H1 (cell line): ENCODE measurements at regions not wholly inside any gene's neighbourhood (a gene's known extent, or its start where the extent isn't known, plus 50 kb on each side); places are given as distances from the start of the nearest gene placed in this dataset.

ENCODE experiments used
- CTCF ChIA-PET: fragments of 300-600 bp; sonication (Branson Sonifier 250); formaldehyde crosslinking; loops from one replicate; lab custom pipeline; 2021; ENCODE audit not compliant: partially characterized antibody; lab: Charles Lee
- POLR2A ChIA-PET: fragments of 300-600 bp; sonication (Branson Sonifier 250); formaldehyde crosslinking; loops from one replicate; lab custom pipeline; 2021; ENCODE audit warnings: inconsistent platforms; ENCODE audit not compliant: partially characterized antibody; lab: Charles Lee
- DNase-seq, 2 experiments: peaks; one replicate each; pipeline versions ENCODE4 v3.0.0 to v3.0.0-alpha.2; 2010 to 2022; ENCODE audit warnings: low spot score in 2 of 2, low read depth in 1 of 2, mixed read lengths in 1 of 2
- FAIRE-seq: peaks from 2 replicates; lab custom pipeline; 2011; peaks lifted over from hg19 to GRCh38; lab: Jason Lieb, UNC
- H2AFZ ChIP-seq: 2 replicates; pipeline ENCODE4 v1.8.1; 2012; ENCODE audit warnings: low read length, inconsistent platforms
- H2AK5ac ChIP-seq: 2 replicates; pipeline ENCODE4 v1.6.1; 2013; ENCODE audit warnings: low read depth, low read length
- H2BK120ac ChIP-seq: replicated peaks from 2 replicates; pipeline ENCODE3; 2013; ENCODE audit warnings: low read depth, low read length, inconsistent platforms
- H2BK12ac ChIP-seq: 2 replicates; pipeline ENCODE4 v1.6.1; 2013; ENCODE audit warnings: low read depth, low read length
- H2BK15ac ChIP-seq: 2 replicates; pipeline ENCODE4 v1.6.1; 2013; ENCODE audit warnings: low read length
- H2BK20ac ChIP-seq: 2 replicates; pipeline ENCODE4 v1.6.1; 2013; ENCODE audit warnings: low read length
- H2BK5ac ChIP-seq: 2 replicates; pipeline ENCODE4 v1.6.1; 2013; ENCODE audit warnings: low read depth, low read length
- H3K14ac ChIP-seq: 2 replicates; pipeline ENCODE4 v1.6.1; 2013; ENCODE audit warnings: inconsistent platforms; ENCODE audit not compliant: insufficient read length
- H3K18ac ChIP-seq: 2 replicates; pipeline ENCODE4 v1.6.1; 2013; ENCODE audit warnings: low read length; ENCODE audit errors: extremely low read depth
- H3K23ac ChIP-seq: 2 replicates; pipeline ENCODE4 v1.6.1; 2013; ENCODE audit warnings: inconsistent platforms; ENCODE audit not compliant: insufficient read length
- H3K23me2 ChIP-seq: 2 replicates; pipeline ENCODE4 v1.6.1; 2013; ENCODE audit warnings: low read depth, low read length
- H3K27ac ChIP-seq: 2 replicates; pipeline ENCODE4 v1.6.1; 2011; ENCODE audit warnings: low read depth, low read length, inconsistent platforms
- H3K27me3 ChIP-seq, 4 experiments: replicated peaks in 1 of 4; 1 replicate in 1 of 4; 2 replicates in 3 of 4; pipeline versions ENCODE4 v1.6.1 to v1.8.1; 2011 to 2013; ENCODE audit warnings: low read length in 3 of 4, mild to moderate bottlenecking in 3 of 4, inconsistent platforms in 2 of 4, mixed read lengths in 2 of 4, moderate library complexity in 1 of 4; ENCODE audit not compliant: control insufficient read depth in 3 of 4, insufficient read depth in 3 of 4; ENCODE audit errors: extremely low read depth in 1 of 4
- H3K36me3 ChIP-seq, 4 experiments: 2 replicates each; pipeline versions ENCODE4 v1.6.1 to v1.8.1; 2011 to 2013; ENCODE audit warnings: mild to moderate bottlenecking in 4 of 4, low read length in 3 of 4, moderate library complexity in 2 of 4, control low read depth in 1 of 4, inconsistent platforms in 1 of 4; ENCODE audit not compliant: insufficient read depth in 4 of 4, control insufficient read depth in 2 of 4
- H3K4ac ChIP-seq: replicated peaks from 2 replicates; pipeline ENCODE3; 2013; ENCODE audit warnings: low read length, low read depth, mixed read lengths, inconsistent platforms; ENCODE audit not compliant: insufficient read length
- H3K4me1 ChIP-seq, 4 experiments: replicated peaks in 1 of 4; 1 replicate in 1 of 4; 2 replicates in 3 of 4; pipeline versions ENCODE4 v1.6.1 to v1.8.1; 2011 to 2013; ENCODE audit warnings: low read length in 3 of 4, inconsistent platforms in 2 of 4, mixed read lengths in 1 of 4; ENCODE audit not compliant: insufficient read depth in 4 of 4, control insufficient read depth in 3 of 4
- H3K4me2 ChIP-seq, 2 experiments: 2 replicates each; pipeline versions ENCODE4 v1.6.1 to v1.8.1; 2011 to 2013; ENCODE audit warnings: low read depth in 2 of 2, low read length in 2 of 2, control low read depth in 1 of 2, inconsistent platforms in 1 of 2, mild to moderate bottlenecking in 1 of 2; ENCODE audit not compliant: insufficient read depth in 1 of 2
- H3K4me3 ChIP-seq, 4 experiments: fragments of 200-600, 300-600 bp in 1 of 4; sonication (generic), shearing (Covaris generic), sonication (Bioruptor Twin) in 1 of 4; 2 replicates each; pipeline versions ENCODE4 v1.5.1 to v1.8.1; 2011 to 2016; ENCODE audit warnings: low read length in 4 of 4, low read depth in 3 of 4, control low read depth in 2 of 4, inconsistent platforms in 2 of 4, mild to moderate bottlenecking in 2 of 4, mixed read lengths in 1 of 4, moderate library complexity in 1 of 4; ENCODE audit not compliant: insufficient read depth in 2 of 4; ENCODE audit errors: extremely low read depth in 1 of 4
- H3K56ac ChIP-seq: replicated peaks from 2 replicates; pipeline ENCODE3; 2013; ENCODE audit warnings: low read depth, mild to moderate bottlenecking, mixed read lengths, low read length, inconsistent platforms; ENCODE audit not compliant: insufficient read length
- H3K79me1 ChIP-seq: 2 replicates; pipeline ENCODE4 v1.6.1; 2013; ENCODE audit warnings: low read depth, low read length, control low read depth
- H3K79me2 ChIP-seq, 2 experiments: 2 replicates each; pipeline versions ENCODE4 v1.6.1 to v1.8.1; 2012 to 2013; ENCODE audit warnings: low read length in 2 of 2, mild to moderate bottlenecking in 2 of 2, inconsistent platforms in 1 of 2; ENCODE audit not compliant: insufficient read depth in 2 of 2, control insufficient read depth in 1 of 2
- H3K9ac ChIP-seq, 4 experiments: replicated peaks in 1 of 4; 1 replicate in 1 of 4; 2 replicates in 3 of 4; pipeline versions ENCODE4 v1.6.1 to v1.8.1; 2011 to 2013; ENCODE audit warnings: low read depth in 3 of 4, low read length in 3 of 4, control low read depth in 2 of 4, mild to moderate bottlenecking in 2 of 4, moderate library complexity in 2 of 4, inconsistent platforms in 1 of 4; ENCODE audit errors: extremely low read depth in 1 of 4
- H3K9me3 ChIP-seq, 2 experiments: 2 replicates each; pipeline versions ENCODE4 v1.6.1 to v1.8.1; 2012 to 2013; ENCODE audit warnings: mild to moderate bottlenecking in 2 of 2, moderate library complexity in 2 of 2, control low read depth in 1 of 2, inconsistent platforms in 1 of 2, low read depth in 1 of 2, low read length in 1 of 2, mixed read lengths in 1 of 2; ENCODE audit not compliant: insufficient read depth in 2 of 2
- H4K20me1 ChIP-seq, 2 experiments: replicated peaks in 1 of 2; 2 replicates each; pipeline versions ENCODE3 to v1.8.1; 2011 to 2013; ENCODE audit warnings: inconsistent platforms in 2 of 2, low read length in 2 of 2, mild to moderate bottlenecking in 1 of 2; ENCODE audit not compliant: insufficient read depth in 2 of 2, control insufficient read depth in 1 of 2
- H4K5ac ChIP-seq: 2 replicates; pipeline ENCODE4 v1.6.1; 2013; ENCODE audit warnings: low read length, low read depth, mixed read lengths, inconsistent platforms; ENCODE audit not compliant: insufficient read length
- H4K8ac ChIP-seq: 2 replicates; pipeline ENCODE4 v1.8.0; 2013; ENCODE audit warnings: mild to moderate bottlenecking, moderate library complexity, low read length, inconsistent platforms; ENCODE audit not compliant: insufficient read depth; ENCODE audit errors: extremely low read depth
- H4K91ac ChIP-seq: replicated peaks from 2 replicates; pipeline ENCODE3; 2013; ENCODE audit warnings: low read length, mixed read lengths, inconsistent platforms; ENCODE audit not compliant: insufficient read length
- GABPA ChIP-seq: IDR thresholded peaks from 2 replicates; pipeline ENCODE4 v1.6.1; 2011; ENCODE audit warnings: mild to moderate bottlenecking, low read length, moderate library complexity, borderline replicate concordance; ENCODE audit not compliant: insufficient read depth
- KDM5A ChIP-seq: fragments of 200-600 bp; IDR thresholded peaks from 2 replicates; pipeline ENCODE4 v1.7.1; 2012; ENCODE audit warnings: mild to moderate bottlenecking, low read length, inconsistent platforms, mixed read lengths
- POLR2AphosphoS5 ChIP-seq: IDR thresholded peaks from 2 replicates; pipeline ENCODE4 v1.6.1; 2011; ENCODE audit warnings: low read depth, low read length
- SAP30 ChIP-seq: fragments of 300-600 bp; sonication (generic); IDR thresholded peaks from 2 replicates; pipeline ENCODE4 v1.7.1; 2012; ENCODE audit warnings: low read length, moderate library complexity, mild to moderate bottlenecking, inconsistent platforms; ENCODE audit not compliant: insufficient read depth, insufficient replicate concordance
- SIN3A ChIP-seq, 2 experiments: IDR thresholded peaks in 1 of 2; conservative IDR thresholded peaks in 1 of 2; 2 replicates each; pipeline ENCODE4 v1.6.1; 2011 to 2012; ENCODE audit warnings: low read length in 2 of 2, improper control_type of control experiment in 1 of 2, low read depth in 1 of 2, mild to moderate bottlenecking in 1 of 2
- SRF ChIP-seq: IDR thresholded peaks from 2 replicates; pipeline ENCODE4 v1.6.1; 2011; ENCODE audit warnings: mild to moderate bottlenecking, low read depth, low read length, moderate library complexity
- TAF1 ChIP-seq: IDR thresholded peaks from 2 replicates; pipeline ENCODE4 v1.6.1; 2011; ENCODE audit warnings: mild to moderate bottlenecking, low read depth, low read length
- TAF7 ChIP-seq: optimal IDR thresholded peaks from 2 replicates; pipeline ENCODE3; 2011; ENCODE audit warnings: low read depth, mild to moderate bottlenecking, inconsistent platforms, low read length, moderate library complexity, borderline replicate concordance
- TEAD4 ChIP-seq: IDR thresholded peaks from 2 replicates; pipeline ENCODE4 v1.6.1; 2012; ENCODE audit warnings: low read depth, low read length, inconsistent platforms, mixed read lengths
- TF ChIP-seq, protein P1 (sequence below): IDR thresholded peaks from 2 replicates; pipeline ENCODE4 v1.6.1; 2012; ENCODE audit warnings: low read length, inconsistent platforms
- TF ChIP-seq, protein P2 (sequence below): IDR thresholded peaks from 2 replicates; pipeline ENCODE4 v1.6.1; 2011; ENCODE audit warnings: low read length, improper control_type of control experiment
- TF ChIP-seq, protein P3 (sequence below): IDR thresholded peaks from 2 replicates; pipeline ENCODE4 v1.6.1; 2011; ENCODE audit warnings: low read depth, mild to moderate bottlenecking, low read length; ENCODE audit not compliant: insufficient read depth

DNA sequence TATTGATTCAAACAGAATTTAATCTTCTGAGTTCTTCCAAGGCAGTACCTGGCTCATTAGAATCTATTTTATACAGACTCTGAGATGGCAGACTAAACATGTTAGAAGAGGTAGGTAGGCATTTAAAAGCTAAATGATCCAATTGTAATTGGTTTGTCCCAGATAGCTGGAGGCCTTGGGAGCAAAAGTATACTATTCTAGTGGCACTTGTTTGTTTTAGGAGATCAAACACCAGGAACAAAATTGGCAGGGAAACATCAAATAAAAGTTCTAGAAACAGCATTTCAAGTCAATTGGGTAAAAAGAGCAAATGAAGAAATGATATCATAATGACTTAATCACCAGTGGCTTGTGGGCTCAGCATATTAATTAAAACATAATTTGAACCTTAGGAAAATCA, 521.4 kb downstream of the PRR16 start:
- Histone ChIP-seq H3K79me1 (no peaks in the 10 kb centered on the region), H3K4me2 (no peak overlapping the region), H4K8ac (no peak overlapping the region), H2AK5ac (no peak overlapping the region), H4K91ac (no peak overlapping the region), H3K4ac (no peak overlapping the region), H3K27ac (no peak overlapping the region), H3K79me2 (no peaks in the 10 kb centered on the region), H3K23me2 (no peaks in the 10 kb centered on the region), H3K36me3 (no peaks in the 10 kb centered on the region), H4K20me1 (no peaks in the 10 kb centered on the region), H4K5ac (no peak overlapping the region), H2BK120ac (no peak overlapping the region), H2BK12ac (no peak overlapping the region), H2BK20ac (no peak overlapping the region), H2BK5ac (no peak overlapping the region), H3K4me3 (no peak overlapping the region), H3K56ac (no peak overlapping the region), H3K23ac (no peak overlapping the region), H3K18ac (no peak overlapping the region), H3K9me3 (no peaks in the 10 kb centered on the region), H2BK15ac (no peak overlapping the region), H3K27me3 (no peaks in the 10 kb centered on the region), H3K14ac (no peak overlapping the region), H2AFZ (no peak overlapping the region), H3K4me1 (no peaks in the 10 kb centered on the region), H3K9ac (no peak overlapping the region)
- no peak for FAIRE-seq
- ChIA-PET POLR2A (no interaction called here), CTCF (interaction anchor here (0.6 to 1.2 kb wide), 3 partner anchors 9 to 168 kb away, joined by 3 read pairs; no protein-coding TSS in a partner anchor)
- DNase-seq, result no peak
- TF ChIP-seq SIN3A (conservative IDR thresholded peaks at IDR 0.05 in 1 of 2, IDR thresholded peaks at IDR 0.05 in 1 of 2; ENCODE audit: low read depth in 1 of 2, low read length in 2 of 2), result no peak
- TF ChIP-seq, protein P1, sequence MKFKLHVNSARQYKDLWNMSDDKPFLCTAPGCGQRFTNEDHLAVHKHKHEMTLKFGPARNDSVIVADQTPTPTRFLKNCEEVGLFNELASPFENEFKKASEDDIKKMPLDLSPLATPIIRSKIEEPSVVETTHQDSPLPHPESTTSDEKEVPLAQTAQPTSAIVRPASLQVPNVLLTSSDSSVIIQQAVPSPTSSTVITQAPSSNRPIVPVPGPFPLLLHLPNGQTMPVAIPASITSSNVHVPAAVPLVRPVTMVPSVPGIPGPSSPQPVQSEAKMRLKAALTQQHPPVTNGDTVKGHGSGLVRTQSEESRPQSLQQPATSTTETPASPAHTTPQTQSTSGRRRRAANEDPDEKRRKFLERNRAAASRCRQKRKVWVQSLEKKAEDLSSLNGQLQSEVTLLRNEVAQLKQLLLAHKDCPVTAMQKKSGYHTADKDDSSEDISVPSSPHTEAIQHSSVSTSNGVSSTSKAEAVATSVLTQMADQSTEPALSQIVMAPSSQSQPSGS, result no peak
- no peak for TF ChIP-seq SRF
- TF ChIP-seq SAP30, result no peak
- TF ChIP-seq TEAD4, result no peak
- no peak for TF ChIP-seq KDM5A
- no peak for TF ChIP-seq TAF7
- no peak for TF ChIP-seq POLR2AphosphoS5
- no peak for TF ChIP-seq GABPA
- TF ChIP-seq TAF1, result no peak
- TF ChIP-seq, protein P2, sequence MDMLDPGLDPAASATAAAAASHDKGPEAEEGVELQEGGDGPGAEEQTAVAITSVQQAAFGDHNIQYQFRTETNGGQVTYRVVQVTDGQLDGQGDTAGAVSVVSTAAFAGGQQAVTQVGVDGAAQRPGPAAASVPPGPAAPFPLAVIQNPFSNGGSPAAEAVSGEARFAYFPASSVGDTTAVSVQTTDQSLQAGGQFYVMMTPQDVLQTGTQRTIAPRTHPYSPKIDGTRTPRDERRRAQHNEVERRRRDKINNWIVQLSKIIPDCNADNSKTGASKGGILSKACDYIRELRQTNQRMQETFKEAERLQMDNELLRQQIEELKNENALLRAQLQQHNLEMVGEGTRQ, result no peak
- TF ChIP-seq, protein P3, sequence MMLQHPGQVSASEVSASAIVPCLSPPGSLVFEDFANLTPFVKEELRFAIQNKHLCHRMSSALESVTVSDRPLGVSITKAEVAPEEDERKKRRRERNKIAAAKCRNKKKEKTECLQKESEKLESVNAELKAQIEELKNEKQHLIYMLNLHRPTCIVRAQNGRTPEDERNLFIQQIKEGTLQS, result no peak
